GM18505 (cell line): ENCODE measurements at regions not wholly inside any gene's neighbourhood (a gene's known extent, or its start where the extent isn't known, plus 50 kb on each side); places are given as distances from the start of the nearest gene placed in this dataset.
"Not testable (repeated sequence)": the region's sequence is repeated elsewhere in the genome, so short reads cannot be mapped to it uniquely, and the experiment has no call there.

Experiments used
- ATAC-seq: cut with Tn5 transposase; IDR thresholded peaks from one replicate; pipeline ENCODE4 v1.9.1; 2021; ENCODE audit not compliant: unreplicated experiment
- POLR2A ChIP-seq: IDR thresholded peaks from 4 replicates; pipeline ENCODE4 v1.6.1; 2011; ENCODE audit warnings: borderline replicate concordance; ENCODE audit not compliant: insufficient read depth, insufficient read length; ENCODE audit errors: extremely low read depth

- no peak for TF ChIP-seq POLR2A
- no peak for ATAC-seq
Observed at GRCh38 chr4:156146571-156146970, 192.9 kb upstream of the CTSO start.

- ATAC-seq: no peak
- no peak for TF ChIP-seq POLR2A
Observed at GRCh38 chr4:156144961-156145360, 191.3 kb upstream of the CTSO start.

- TF ChIP-seq POLR2A: no peak
- ATAC-seq: no peak
Observed at GRCh38 chr4:156138781-156139280, 185.2 kb upstream of the CTSO start.

- ATAC-seq: no peak
- TF ChIP-seq POLR2A: no peak
Observed at GRCh38 chr4:156137679-156138473, 184.2 kb upstream of the CTSO start.

- no peak for ATAC-seq
- TF ChIP-seq POLR2A: no peak
Observed at GRCh38 chr4:156132196-156132595, 178.5 kb upstream of the CTSO start.

- TF ChIP-seq POLR2A: no peak
- no peak for ATAC-seq
Observed at GRCh38 chr4:156128616-156129015, 174.9 kb upstream of the CTSO start.

GRCh38 chr4:156118507-156119220, 165.0 kb upstream of the CTSO start:
- TF ChIP-seq POLR2A: no peak
- no peak for ATAC-seq

GRCh38 chr4:156117743-156118142, 164.1 kb upstream of the CTSO start:
- no peak for TF ChIP-seq POLR2A

GRCh38 chr4:156116991-156117390, 163.3 kb upstream of the CTSO start:
- ATAC-seq: no peak
- no peak for TF ChIP-seq POLR2A

More at GRCh38 chr4:156117743-156118142, 164.1 kb upstream of the CTSO start:
- ATAC-seq: no peak

GRCh38 chr4:156113138-156113765, 159.6 kb upstream of the CTSO start:
- TF ChIP-seq POLR2A: no peak
- no peak for ATAC-seq

- ATAC-seq: no peak
Observed at GRCh38 chr4:156111686-156112085, 158.0 kb upstream of the CTSO start.

GRCh38 chr4:156109943-156110900, 156.6 kb upstream of the CTSO start:
- TF ChIP-seq POLR2A: no peak

More at GRCh38 chr4:156111686-156112085, 158.0 kb upstream of the CTSO start:
- TF ChIP-seq POLR2A: no peak

GRCh38 chr4:156109087-156109486, 155.4 kb upstream of the CTSO start:
- ATAC-seq: not testable (repeated sequence)

More at GRCh38 chr4:156109943-156110900, 156.6 kb upstream of the CTSO start:
- no peak for ATAC-seq
